ENCODE measurements at regions not wholly inside any gene's neighbourhood (a gene's known extent, or its start where the extent isn't known, plus 50 kb on each side); places are given as distances from the start of the nearest gene placed in this dataset.

DNA sequence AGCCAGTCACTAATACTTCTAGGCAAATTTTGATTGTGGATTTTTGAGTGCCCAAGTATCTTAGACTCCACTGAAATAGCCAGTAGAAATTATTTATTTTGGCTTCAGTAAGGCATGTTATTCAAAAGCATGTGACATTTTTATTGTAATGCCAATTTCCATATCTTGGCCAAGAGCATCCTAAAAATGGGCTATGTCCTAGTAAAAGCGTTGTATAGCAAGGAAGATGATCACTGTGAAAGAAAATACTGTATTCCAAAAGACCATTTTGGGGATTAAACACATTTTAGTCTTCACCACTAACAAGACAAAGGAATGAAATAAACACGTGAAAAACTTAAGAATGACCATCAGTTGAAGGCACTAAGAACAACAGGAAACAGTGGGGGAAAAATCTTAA is 149.1 kb downstream of the NUFIP1 start:
- TF ChIP-seq CTCF (IDR thresholded peaks at IDR 0.05; ENCODE audit: low read length) (no peak), EZH2 (IDR thresholded peaks at IDR 0.05; ENCODE audit: borderline replicate concordance, low read length) (no peak)

Data from OCI-LY1 (cell line).